Panc1 (cell line): ENCODE measurements at regions not wholly inside any gene's neighbourhood (a gene's known extent, or its start where the extent isn't known, plus 50 kb on each side); places are given as distances from the start of the nearest gene placed in this dataset.

ENCODE experiments used
- POLR2AphosphoS5 ChIP-seq: IDR thresholded peaks from 2 replicates; pipeline ENCODE4 v1.6.1; 2012; ENCODE audit warnings: mild to moderate bottlenecking, low read depth, low read length, moderate library complexity
- REST ChIP-seq, 2 experiments: IDR thresholded peaks; 2 replicates each; pipeline ENCODE4 v1.6.1; 2011 to 2012; ENCODE audit warnings: low read depth in 2 of 2, control low read depth in 1 of 2, low read length in 1 of 2, mild to moderate bottlenecking in 1 of 2, moderate library complexity in 1 of 2; ENCODE audit not compliant: insufficient read depth in 1 of 2
- SIN3A ChIP-seq: IDR thresholded peaks from 2 replicates; pipeline ENCODE4 v1.6.1; 2012; ENCODE audit warnings: low read depth, mild to moderate bottlenecking, low read length, moderate library complexity, borderline replicate concordance; ENCODE audit not compliant: insufficient read depth
- TF ChIP-seq, protein P1 (sequence below): fragments of 450-650 bp; IDR thresholded peaks from 2 replicates; pipeline ENCODE4 v1.5.1; 2017; ENCODE audit warnings: mild to moderate bottlenecking

DNA sequence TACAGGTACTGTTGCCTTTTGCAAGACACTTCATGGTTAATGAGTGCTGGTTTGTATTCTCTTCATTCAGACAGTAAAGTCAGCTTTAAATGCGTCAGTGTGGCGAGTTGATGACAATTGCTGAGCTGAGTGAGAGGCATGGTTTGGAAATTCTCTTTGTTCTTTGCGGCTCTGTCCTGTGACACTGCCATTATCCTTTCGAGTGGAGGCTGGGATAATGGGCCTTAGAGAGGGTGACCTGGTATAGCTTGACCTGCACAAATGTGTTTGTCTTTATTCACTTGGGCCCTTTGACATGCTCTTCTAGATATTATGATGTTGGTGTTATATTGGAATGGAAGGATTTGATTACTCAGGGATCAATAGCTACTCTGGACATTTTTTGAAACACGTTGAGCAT is 208.5 kb upstream of the FAT1 start:
- TF ChIP-seq POLR2AphosphoS5 (no peak), SIN3A (no peak), REST (IDR thresholded peaks at IDR 0.05; ENCODE audit: insufficient read depth in 1 of 2, low read depth in 2 of 2, low read length in 1 of 2) (no peak)
- TF ChIP-seq, protein P1, sequence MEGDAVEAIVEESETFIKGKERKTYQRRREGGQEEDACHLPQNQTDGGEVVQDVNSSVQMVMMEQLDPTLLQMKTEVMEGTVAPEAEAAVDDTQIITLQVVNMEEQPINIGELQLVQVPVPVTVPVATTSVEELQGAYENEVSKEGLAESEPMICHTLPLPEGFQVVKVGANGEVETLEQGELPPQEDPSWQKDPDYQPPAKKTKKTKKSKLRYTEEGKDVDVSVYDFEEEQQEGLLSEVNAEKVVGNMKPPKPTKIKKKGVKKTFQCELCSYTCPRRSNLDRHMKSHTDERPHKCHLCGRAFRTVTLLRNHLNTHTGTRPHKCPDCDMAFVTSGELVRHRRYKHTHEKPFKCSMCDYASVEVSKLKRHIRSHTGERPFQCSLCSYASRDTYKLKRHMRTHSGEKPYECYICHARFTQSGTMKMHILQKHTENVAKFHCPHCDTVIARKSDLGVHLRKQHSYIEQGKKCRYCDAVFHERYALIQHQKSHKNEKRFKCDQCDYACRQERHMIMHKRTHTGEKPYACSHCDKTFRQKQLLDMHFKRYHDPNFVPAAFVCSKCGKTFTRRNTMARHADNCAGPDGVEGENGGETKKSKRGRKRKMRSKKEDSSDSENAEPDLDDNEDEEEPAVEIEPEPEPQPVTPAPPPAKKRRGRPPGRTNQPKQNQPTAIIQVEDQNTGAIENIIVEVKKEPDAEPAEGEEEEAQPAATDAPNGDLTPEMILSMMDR: no peak
